SK-N-SH (cell line): ENCODE measurements at regions not wholly inside any gene's neighbourhood (a gene's known extent, or its start where the extent isn't known, plus 50 kb on each side); places are given as distances from the start of the nearest gene placed in this dataset.

Experiments used
- CTCF ChIP-seq: fragments of 200-600 bp; sonication (generic); IDR thresholded peaks from 2 replicates; pipeline ENCODE4 v1.6.1; 2017; ENCODE audit warnings: antibody characterized with exemption, mild to moderate bottlenecking, moderate library complexity
- FOXJ3 ChIP-seq: sonication (generic); formaldehyde crosslinking; IDR thresholded peaks from 2 replicates; pipeline ENCODE4 v1.5.1; 2020; ENCODE audit warnings: mild to moderate bottlenecking, missing genetic modification reagents
- IRF3 ChIP-seq: fragments of 150-350 bp; IDR thresholded peaks from 2 replicates; pipeline ENCODE4 v1.6.1; 2016; ENCODE audit warnings: mild to moderate bottlenecking, low read depth, low read length
- MAX ChIP-seq: IDR thresholded peaks from 2 replicates; pipeline ENCODE4 v1.4.0; 2012; ENCODE audit warnings: low read depth
- POLR2AphosphoS5 ChIP-seq: IDR thresholded peaks from 2 replicates; pipeline ENCODE4 v1.6.1; 2012; ENCODE audit warnings: low read depth, low read length
- REST ChIP-seq: IDR thresholded peaks from 2 replicates; pipeline ENCODE4 v1.6.1; 2012; ENCODE audit warnings: mild to moderate bottlenecking, low read depth, low read length, moderate library complexity
- RFX5 ChIP-seq: IDR thresholded peaks from 2 replicates; pipeline ENCODE4 v1.6.1; 2012; ENCODE audit warnings: mild to moderate bottlenecking, improper control_type of control experiment, low read length
- SMC3 ChIP-seq: IDR thresholded peaks from 2 replicates; pipeline ENCODE4 v1.6.1; 2012; ENCODE audit warnings: low read depth, low read length, improper control_type of control experiment
- TAF1 ChIP-seq: IDR thresholded peaks from 2 replicates; pipeline ENCODE4 v1.6.1; 2012; ENCODE audit warnings: low read depth, mild to moderate bottlenecking, low read length, moderate library complexity, borderline replicate concordance
- YY1 ChIP-seq: IDR thresholded peaks from 2 replicates; pipeline ENCODE4 v1.4.0; 2012; ENCODE audit warnings: low read depth, mild to moderate bottlenecking

- TF ChIP-seq CTCF, result peak; percentile 45
- no peak for TF ChIP-seq MAX
- TF ChIP-seq TAF1, result no peak
- no peak for TF ChIP-seq RFX5
- no peak for TF ChIP-seq FOXJ3 (CRISPR knock-in tag)
- TF ChIP-seq POLR2AphosphoS5, result no peak
- no peak for TF ChIP-seq REST
- no peak for TF ChIP-seq IRF3
- no peak for TF ChIP-seq YY1
- no peak for TF ChIP-seq SMC3
Measured at GRCh38 chr2:150548527-150548926, 61.1 kb upstream of the RND3 start.
